ENCODE measurements at regions not wholly inside any gene's neighbourhood (a gene's known extent, or its start where the extent isn't known, plus 50 kb on each side); places are given as distances from the start of the nearest gene placed in this dataset.
"Not testable (repeated sequence)": the region's sequence is repeated elsewhere in the genome, so short reads cannot be mapped to it uniquely, and the experiment has no call there.

- DNase-seq = not testable (repeated sequence)
Observed at GRCh38 chr4:12431259-12431658, 1002.6 kb upstream of the HS3ST1 start.

GRCh38 chr4:12421364-12421763 lies 992.7 kb upstream of the HS3ST1 start:
- DNase-seq = no peak

- DNase-seq = no peak
Observed at GRCh38 chr4:12416755-12417154, 988.1 kb upstream of the HS3ST1 start.

- DNase-seq = no peak
Observed at GRCh38 chr4:12414181-12414812, 985.6 kb upstream of the HS3ST1 start.

GRCh38 chr4:12411072-12411471 lies 982.4 kb upstream of the HS3ST1 start:
- no peak for DNase-seq

GRCh38 chr4:12409507-12410190 lies 981.0 kb upstream of the HS3ST1 start:
- no peak for DNase-seq

- DNase-seq = no peak
Observed at GRCh38 chr4:12408364-12408763, 979.7 kb upstream of the HS3ST1 start.

- DNase-seq = no peak
Observed at GRCh38 chr4:12403175-12403574, 974.5 kb upstream of the HS3ST1 start.

- DNase-seq = no peak
Observed at GRCh38 chr4:12399781-12400180, 971.1 kb upstream of the HS3ST1 start.

- no peak for DNase-seq
Observed at GRCh38 chr4:12393631-12394262, 965.1 kb upstream of the HS3ST1 start.

- no peak for DNase-seq
Observed at GRCh38 chr4:12389604-12390003, 960.9 kb upstream of the HS3ST1 start.

GRCh38 chr4:12382567-12382966 lies 953.9 kb upstream of the HS3ST1 start:
- no peak for DNase-seq

- no peak for DNase-seq
Observed at GRCh38 chr4:12379191-12379590, 950.5 kb upstream of the HS3ST1 start.

GRCh38 chr4:12375805-12376204 lies 947.1 kb upstream of the HS3ST1 start:
- no peak for DNase-seq

- DNase-seq = not testable (repeated sequence)
Observed at GRCh38 chr4:12365869-12366268, 937.2 kb upstream of the HS3ST1 start.

GRCh38 chr4:12360391-12360790 lies 931.7 kb upstream of the HS3ST1 start:
- no peak for DNase-seq

- DNase-seq = no peak
Observed at GRCh38 chr4:12359420-12359819, 930.7 kb upstream of the HS3ST1 start.

- not testable (repeated sequence) for DNase-seq
Observed at GRCh38 chr4:12333083-12333482, 904.4 kb upstream of the HS3ST1 start.

GRCh38 chr4:12324965-12325364 lies 896.3 kb upstream of the HS3ST1 start:
- no peak for DNase-seq

GRCh38 chr4:12319765-12320164 lies 891.1 kb upstream of the HS3ST1 start:
- no peak for DNase-seq

- no peak for DNase-seq
Observed at GRCh38 chr4:12304905-12305304, 876.2 kb upstream of the HS3ST1 start.

GRCh38 chr4:12296366-12296765 lies 867.7 kb upstream of the HS3ST1 start:
- no peak for DNase-seq

GRCh38 chr4:12293906-12294525 lies 865.3 kb upstream of the HS3ST1 start:
- no peak for DNase-seq

GRCh38 chr4:12286351-12286750 lies 857.7 kb upstream of the HS3ST1 start:
- no peak for DNase-seq

Data from hematopoietic multipotent progenitor cell treated with erythropoietin and hydrocortisone succinate and interleukin-3 and kit ligand, for 6 days (in vitro differentiated cells).